VCaP (cell line): ENCODE measurements at regions not wholly inside any gene's neighbourhood (a gene's known extent, or its start where the extent isn't known, plus 50 kb on each side); places are given as distances from the start of the nearest gene placed in this dataset.

Source experiments
- H3K27ac ChIP-seq: fragments of 450-650 bp; 2 replicates; pipeline ENCODE4 v1.5.1; 2017
- CTCF ChIP-seq: fragments of 450-650 bp; conservative IDR thresholded peaks from 2 replicates; pipeline ENCODE4 v1.5.1; 2017; ENCODE audit warnings: mild to moderate bottlenecking, moderate library complexity

DNA sequence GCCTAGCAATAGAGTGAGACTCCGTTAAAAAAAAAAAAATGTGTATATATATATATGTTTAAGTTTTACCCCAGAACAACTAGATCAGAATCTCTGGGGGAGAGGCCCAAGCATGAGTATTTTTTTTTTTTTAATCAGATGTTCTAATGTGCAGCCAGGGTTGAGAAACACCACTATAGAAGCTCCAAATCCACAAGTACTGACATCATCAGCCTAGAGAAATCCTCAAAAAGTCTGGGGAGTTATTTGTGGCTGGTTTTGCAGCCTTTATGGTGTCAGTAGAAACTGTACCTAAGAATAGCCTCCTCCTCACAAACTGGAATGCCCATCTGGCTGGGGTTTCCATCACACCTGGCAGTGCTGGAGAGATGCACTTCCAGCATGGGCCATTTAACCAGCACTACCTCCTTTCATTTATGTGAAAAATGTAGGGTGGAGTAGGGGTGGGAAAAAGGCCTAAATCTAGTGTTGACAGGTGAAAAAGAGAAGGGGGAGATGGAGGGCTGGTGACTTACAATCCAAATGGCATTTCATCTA, 93.5 kb downstream of the CBLL2 start:
- peak overlapping the region; percentile 59 for H3K27ac ChIP-seq
- no peak for TF ChIP-seq CTCF

DNA sequence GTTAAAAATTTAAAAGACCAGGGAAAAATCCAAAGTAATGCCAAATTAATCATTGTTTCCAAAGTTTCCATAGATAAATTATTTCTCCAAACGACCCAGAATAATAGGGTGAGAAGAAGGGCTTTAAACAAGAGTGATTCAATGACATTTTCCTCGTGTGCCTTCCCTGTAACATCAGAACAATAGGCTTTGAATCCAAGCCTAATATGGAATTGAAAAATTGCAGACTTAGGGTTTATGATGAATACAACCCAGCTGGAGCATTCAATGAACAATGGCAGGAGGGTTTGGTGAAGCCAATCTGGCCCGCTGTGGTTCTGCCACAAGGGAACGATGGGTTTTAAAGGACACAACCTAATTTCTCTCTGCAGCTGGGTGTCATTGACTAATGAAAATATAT, 94.2 kb downstream of the CBLL2 start:
- H3K27ac ChIP-seq, result peak overlapping the region; percentile 59
- no peak for TF ChIP-seq CTCF

DNA sequence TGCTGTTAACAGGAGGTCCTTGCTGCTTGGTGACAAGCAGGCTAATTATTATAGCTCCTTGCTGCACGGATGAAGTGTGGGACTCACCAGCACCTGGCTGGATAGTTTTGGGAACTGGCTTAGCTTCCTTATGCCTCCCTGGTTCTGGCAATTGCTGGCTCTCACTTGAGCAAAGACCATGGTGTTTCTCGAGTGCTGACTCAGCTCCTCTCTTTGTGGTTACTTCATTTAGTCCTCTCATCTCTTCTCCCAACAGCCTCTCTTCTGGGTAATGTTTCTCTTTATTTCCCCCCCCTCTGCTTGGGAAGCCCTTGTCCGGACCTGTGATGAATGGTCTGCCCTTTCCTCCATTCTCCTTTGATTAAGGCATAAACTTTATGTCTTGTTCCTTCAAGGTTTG, 100.4 kb downstream of the CBLL2 start:
- no peak overlapping the region for H3K27ac ChIP-seq
- no peak for TF ChIP-seq CTCF

DNA sequence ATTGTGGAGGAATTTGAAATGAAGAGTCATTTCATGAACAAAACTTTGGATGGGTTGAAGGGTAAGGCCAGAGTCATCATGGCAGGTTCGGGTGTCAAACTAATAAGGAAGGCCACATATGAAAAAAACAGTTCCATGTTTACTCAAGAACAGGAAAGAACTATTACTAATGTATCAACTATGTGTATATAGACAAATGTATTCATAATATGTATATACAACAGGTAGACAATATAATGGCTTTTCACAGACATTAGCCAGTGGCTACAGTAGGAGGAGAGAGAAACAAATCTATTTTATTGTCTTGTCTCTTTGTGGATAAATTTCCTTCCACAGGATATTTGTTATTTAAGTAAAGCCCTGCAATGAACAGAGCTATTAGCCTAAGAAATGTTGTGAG, 101.1 kb downstream of the CBLL2 start:
- no peak for TF ChIP-seq CTCF

GRCh38 chrX:22376369-22376768, 103.7 kb downstream of the CBLL2 start:
- TF ChIP-seq CTCF, result no peak
- no peak overlapping the region for H3K27ac ChIP-seq

More for the DNA sequence above, 101.1 kb downstream of the CBLL2 start:
- H3K27ac ChIP-seq, result no peak overlapping the region

- no peak overlapping the region for H3K27ac ChIP-seq
- TF ChIP-seq CTCF, result no peak
Observed at GRCh38 chrX:22378296-22378695, 105.6 kb downstream of the CBLL2 start.

GRCh38 chrX:22383988-22384387, 111.3 kb downstream of the CBLL2 start:
- no peak for TF ChIP-seq CTCF
- no peak overlapping the region for H3K27ac ChIP-seq
